Keratinocyte (primary cell): ENCODE measurements at regions not wholly inside any gene's neighbourhood (a gene's known extent, or its start where the extent isn't known, plus 50 kb on each side); places are given as distances from the start of the nearest gene placed in this dataset.

Source experiments
- DNase-seq: peaks from one replicate; pipeline ENCODE4 v3.0.0-alpha.2; 2011; ENCODE audit warnings: low read depth, missing footprints, low spot score
- FAIRE-seq: peaks from 2 replicates; lab custom pipeline; 2011; peaks lifted over from hg19 to GRCh38; lab: Jason Lieb, UNC
- H2AFZ ChIP-seq: 2 replicates; pipeline ENCODE4 v1.6.0; 2012; ENCODE audit warnings: low read length, control low read depth, inconsistent platforms; ENCODE audit not compliant: control insufficient read depth
- H3K27ac ChIP-seq: 2 replicates; pipeline ENCODE4 v1.5.1; 2011; ENCODE audit warnings: low read length; ENCODE audit not compliant: control insufficient read depth, insufficient read depth
- H3K27me3 ChIP-seq: 3 replicates; pipeline ENCODE4 v1.6.0; 2011; ENCODE audit warnings: low read length; ENCODE audit not compliant: control insufficient read depth, insufficient read depth; ENCODE audit errors: extremely low read depth
- H3K36me3 ChIP-seq, 2 experiments: 2 replicates in 1 of 2; 3 replicates in 1 of 2; pipeline ENCODE4 v1.5.1; 2011; ENCODE audit warnings: low read length in 2 of 2, mild to moderate bottlenecking in 1 of 2; ENCODE audit not compliant: control insufficient read depth in 2 of 2, insufficient read depth in 2 of 2; ENCODE audit errors: extremely low read depth in 1 of 2
- H3K4me1 ChIP-seq: 3 replicates; pipeline ENCODE4 v1.5.1; 2011; ENCODE audit warnings: low read length; ENCODE audit not compliant: control insufficient read depth, insufficient read depth; ENCODE audit errors: extremely low read depth
- H3K4me2 ChIP-seq: 3 replicates; pipeline ENCODE4 v1.6.0; 2011; ENCODE audit warnings: low read depth, low read length; ENCODE audit not compliant: control insufficient read depth, insufficient read depth; ENCODE audit errors: extremely low read depth
- H3K4me3 ChIP-seq, 3 experiments: fragments of 200-600 bp in 1 of 3; sonication (generic) in 1 of 3; 2 replicates in 2 of 3; 3 replicates in 1 of 3; pipeline ENCODE4 v1.5.1; 2011 to 2016; ENCODE audit warnings: low read length in 3 of 3, mild to moderate bottlenecking in 3 of 3, control low read depth in 2 of 3, inconsistent platforms in 1 of 3, low read depth in 1 of 3, mixed read lengths in 1 of 3, mixed run types in 1 of 3, moderate library complexity in 1 of 3; ENCODE audit not compliant: control insufficient read depth in 2 of 3, insufficient read depth in 2 of 3; ENCODE audit errors: extremely low read depth in 1 of 3
- H3K79me2 ChIP-seq: 2 replicates; pipeline ENCODE4 v1.6.0; 2012; ENCODE audit warnings: low read length; ENCODE audit not compliant: control insufficient read depth, insufficient read depth
- H3K9ac ChIP-seq: 3 replicates; pipeline ENCODE4 v1.6.0; 2011; ENCODE audit warnings: low read length; ENCODE audit not compliant: control insufficient read depth, insufficient read depth; ENCODE audit errors: extremely low read depth
- H3K9me1 ChIP-seq: 3 replicates; pipeline ENCODE4 v1.6.0; 2011; ENCODE audit warnings: low read length; ENCODE audit not compliant: control insufficient read depth, insufficient read depth; ENCODE audit errors: extremely low read depth
- H3K9me3 ChIP-seq: 2 replicates; pipeline ENCODE4 v1.5.1; 2012; ENCODE audit warnings: low read depth, low read length; ENCODE audit not compliant: control insufficient read depth
- H4K20me1 ChIP-seq: 3 replicates; pipeline ENCODE4 v1.6.0; 2011; ENCODE audit warnings: low read length; ENCODE audit not compliant: control insufficient read depth, insufficient read depth; ENCODE audit errors: extremely low read depth
- EZH2 ChIP-seq: IDR thresholded peaks from one replicate; pipeline ENCODE4 v1.6.1; 2012; ENCODE audit warnings: inconsistent platforms, mild to moderate bottlenecking, low read length, moderate library complexity
- dilution Hi-C: fragments of 300-500 bp; cut with MboI; formaldehyde crosslinking; loops from one replicate; pipeline ENCODE4 v1.7.0; 2020; ENCODE audit warnings: low sequenced_read_pairs; ENCODE audit not compliant: extremely low pct_ligation_motif_present
- TF ChIP-seq, protein P1 (sequence below), 3 experiments: IDR thresholded peaks in 1 of 3; conservative IDR thresholded peaks in 1 of 3; optimal IDR thresholded peaks in 1 of 3; 2 replicates in 2 of 3; 3 replicates in 1 of 3; pipeline versions ENCODE3 to v1.5.1; 2011; ENCODE audit warnings: low read length in 3 of 3, mild to moderate bottlenecking in 3 of 3, moderate library complexity in 2 of 3, control low read depth in 1 of 3, inconsistent platforms in 1 of 3; ENCODE audit not compliant: insufficient read depth in 2 of 3; ENCODE audit errors: extremely low read depth in 1 of 3

DNA sequence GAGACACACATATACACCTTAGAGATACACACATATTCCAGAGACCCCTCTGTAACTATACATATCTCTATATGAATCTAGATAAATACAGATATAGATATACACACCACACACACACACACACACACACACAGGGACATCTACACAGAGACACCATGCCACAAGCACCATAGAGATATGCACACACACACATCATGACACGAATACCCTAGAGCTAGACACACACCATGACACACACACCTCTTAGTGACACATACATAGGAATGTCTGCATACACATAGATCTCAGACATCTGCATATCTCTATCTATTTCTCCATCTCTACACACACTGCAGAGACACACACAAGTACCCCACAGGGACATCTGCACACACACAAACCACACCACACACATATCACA lies 270.0 kb downstream of the CYRIA start:
- Histone ChIP-seq H3K36me3 (no peaks in the 10 kb centered on the region), H2AFZ (no peak overlapping the region), H4K20me1 (no peaks in the 10 kb centered on the region), H3K9ac (no peak overlapping the region), H3K79me2 (no peaks in the 10 kb centered on the region), H3K4me2 (no peak overlapping the region), H3K9me1 (no peaks in the 10 kb centered on the region), H3K4me1 (no peaks in the 10 kb centered on the region), H3K27ac (no peak overlapping the region), H3K27me3 (no peaks in the 10 kb centered on the region), H3K9me3 (no peaks in the 10 kb centered on the region), H3K4me3 (no peak overlapping the region)
- TF ChIP-seq EZH2, result no peak
- TF ChIP-seq, protein P1, sequence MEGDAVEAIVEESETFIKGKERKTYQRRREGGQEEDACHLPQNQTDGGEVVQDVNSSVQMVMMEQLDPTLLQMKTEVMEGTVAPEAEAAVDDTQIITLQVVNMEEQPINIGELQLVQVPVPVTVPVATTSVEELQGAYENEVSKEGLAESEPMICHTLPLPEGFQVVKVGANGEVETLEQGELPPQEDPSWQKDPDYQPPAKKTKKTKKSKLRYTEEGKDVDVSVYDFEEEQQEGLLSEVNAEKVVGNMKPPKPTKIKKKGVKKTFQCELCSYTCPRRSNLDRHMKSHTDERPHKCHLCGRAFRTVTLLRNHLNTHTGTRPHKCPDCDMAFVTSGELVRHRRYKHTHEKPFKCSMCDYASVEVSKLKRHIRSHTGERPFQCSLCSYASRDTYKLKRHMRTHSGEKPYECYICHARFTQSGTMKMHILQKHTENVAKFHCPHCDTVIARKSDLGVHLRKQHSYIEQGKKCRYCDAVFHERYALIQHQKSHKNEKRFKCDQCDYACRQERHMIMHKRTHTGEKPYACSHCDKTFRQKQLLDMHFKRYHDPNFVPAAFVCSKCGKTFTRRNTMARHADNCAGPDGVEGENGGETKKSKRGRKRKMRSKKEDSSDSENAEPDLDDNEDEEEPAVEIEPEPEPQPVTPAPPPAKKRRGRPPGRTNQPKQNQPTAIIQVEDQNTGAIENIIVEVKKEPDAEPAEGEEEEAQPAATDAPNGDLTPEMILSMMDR (optimal IDR thresholded peaks at IDR 0.05 in 1 of 3, IDR thresholded peaks at IDR 0.05 in 1 of 3, conservative IDR thresholded peaks at IDR 0.05 in 1 of 3; ENCODE audit: extremely low read depth in 1 of 3, insufficient read depth in 2 of 3, low read length in 3 of 3), result no peak
- FAIRE-seq (no peak), DNase-seq (no peak)
- dilution Hi-C loops, result no loop called here

DNA sequence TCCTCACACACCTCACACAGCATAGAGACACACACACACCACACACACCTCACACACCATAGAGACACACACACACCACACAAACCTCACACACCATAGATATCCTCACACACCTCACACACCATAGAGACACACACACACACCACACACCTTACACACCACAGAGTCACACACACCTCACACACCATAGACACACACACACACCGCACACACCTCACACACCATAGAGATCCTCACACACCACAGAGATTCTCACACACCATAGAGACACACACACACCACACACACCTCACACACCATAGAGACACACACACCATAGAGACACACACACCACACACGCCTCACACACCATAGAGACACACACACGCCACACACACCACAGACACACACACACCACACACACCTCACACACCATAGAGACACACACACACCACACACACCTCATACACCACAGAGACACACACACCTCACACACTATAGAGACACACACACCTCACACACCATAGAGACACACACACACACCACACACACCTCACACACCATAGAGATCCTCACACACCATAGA lies 270.6 kb downstream of the CYRIA start:
- no peaks in the 10 kb centered on the region for H3K9me1 ChIP-seq
- H3K9ac ChIP-seq, result no peak overlapping the region
- no peaks in the 10 kb centered on the region for H3K9me3 ChIP-seq
- FAIRE-seq (no peak), DNase-seq (no peak)
- H3K4me3 ChIP-seq, result no peak overlapping the region
- no peaks in the 10 kb centered on the region for H3K4me1 ChIP-seq
- no peaks in the 10 kb centered on the region for H3K36me3 ChIP-seq
- dilution Hi-C loops, result no loop called here
- H2AFZ ChIP-seq, result no peak overlapping the region
- no peaks in the 10 kb centered on the region for H3K79me2 ChIP-seq
- H3K27me3 ChIP-seq, result no peaks in the 10 kb centered on the region
- no peak overlapping the region for H3K4me2 ChIP-seq
- no peak overlapping the region for H3K27ac ChIP-seq
- no peaks in the 10 kb centered on the region for H4K20me1 ChIP-seq
- TF ChIP-seq, protein P1 (optimal IDR thresholded peaks at IDR 0.05 in 1 of 3, IDR thresholded peaks at IDR 0.05 in 1 of 3, conservative IDR thresholded peaks at IDR 0.05 in 1 of 3; ENCODE audit: extremely low read depth in 1 of 3, insufficient read depth in 2 of 3, low read length in 3 of 3), result no peak
- TF ChIP-seq EZH2, result no peak
